ES-I3 (cell line): ENCODE measurements at regions not wholly inside any gene's neighbourhood (a gene's known extent, or its start where the extent isn't known, plus 50 kb on each side); places are given as distances from the start of the nearest gene placed in this dataset.
"Not testable (repeated sequence)": the region's sequence is repeated elsewhere in the genome, so short reads cannot be mapped to it uniquely, and the experiment has no call there.

Source experiments
- H3K36me3 ChIP-seq: 2 replicates; pipeline ENCODE4 v1.6.1; 2013; ENCODE audit warnings: mild to moderate bottlenecking, low read length, control low read depth, moderate library complexity; ENCODE audit not compliant: insufficient read depth
- H3K4me1 ChIP-seq: 2 replicates; pipeline ENCODE4 v1.6.1; 2013; ENCODE audit warnings: mild to moderate bottlenecking, control low read depth, low read length; ENCODE audit not compliant: insufficient read depth
- H3K9ac ChIP-seq: 2 replicates; pipeline ENCODE4 v1.6.1; 2013; ENCODE audit warnings: low read depth, mild to moderate bottlenecking, low read length, moderate library complexity
- H3K9me3 ChIP-seq: 2 replicates; pipeline ENCODE4 v1.6.1; 2013; ENCODE audit warnings: mild to moderate bottlenecking, low read length, moderate library complexity; ENCODE audit not compliant: control insufficient read depth, insufficient read depth

- Histone ChIP-seq H3K9me3 (no peaks in the 10 kb centered on the region; the same call in 1 of the 2 replicates), H3K4me1 (no peaks in the 10 kb centered on the region), H3K36me3 (no peaks in the 10 kb centered on the region), H3K9ac (no peak overlapping the region)
Observed at GRCh38 chrX:66988331-66988730, 349.5 kb upstream of the EDA2R start.

GRCh38 chrX:66961665-66962064 lies 322.8 kb upstream of the EDA2R start:
- Histone ChIP-seq H3K9me3 (no peaks in the 10 kb centered on the region), H3K4me1 (no peaks in the 10 kb centered on the region), H3K9ac (no peak overlapping the region), H3K36me3 (no peaks in the 10 kb centered on the region)

GRCh38 chrX:66931713-66932112 lies 292.8 kb upstream of the EDA2R start:
- H3K9me3 ChIP-seq: no peaks in the 10 kb centered on the region
- no peak overlapping the region for H3K9ac ChIP-seq
- H3K36me3 ChIP-seq: no peaks in the 10 kb centered on the region
- H3K4me1 ChIP-seq: no peaks in the 10 kb centered on the region

- H3K9me3 ChIP-seq, H3K4me1 ChIP-seq, H3K36me3 ChIP-seq: not testable (repeated sequence)
- peak overlapping the region; percentile 56; the same call in 1 of the 2 replicates for H3K9ac ChIP-seq
Observed at GRCh38 chrX:66930516-66930915, 291.6 kb upstream of the EDA2R start.

GRCh38 chrX:66920296-66920695 lies 281.4 kb upstream of the EDA2R start:
- Histone ChIP-seq H3K36me3 (no peaks in the 10 kb centered on the region), H3K9me3 (no peaks in the 10 kb centered on the region), H3K9ac (no peak overlapping the region), H3K4me1 (no peaks in the 10 kb centered on the region)

- Histone ChIP-seq H3K9ac (no peak overlapping the region), H3K4me1 (no peaks in the 10 kb centered on the region), H3K36me3 (no peaks in the 10 kb centered on the region), H3K9me3 (no peaks in the 10 kb centered on the region)
Observed at GRCh38 chrX:66919280-66919832, 280.5 kb upstream of the EDA2R start.

GRCh38 chrX:66918511-66918910 lies 279.6 kb upstream of the EDA2R start:
- Histone ChIP-seq H3K4me1 (no peaks in the 10 kb centered on the region), H3K36me3 (no peaks in the 10 kb centered on the region), H3K9me3 (no peaks in the 10 kb centered on the region), H3K9ac (no peak overlapping the region)

- no peaks in the 10 kb centered on the region for H3K36me3 ChIP-seq
- H3K9me3 ChIP-seq: no peaks in the 10 kb centered on the region
- no peaks in the 10 kb centered on the region for H3K4me1 ChIP-seq
- no peak overlapping the region for H3K9ac ChIP-seq
Observed at GRCh38 chrX:66915893-66916292, 277.0 kb upstream of the EDA2R start.

GRCh38 chrX:66914080-66914479 lies 275.2 kb upstream of the EDA2R start:
- Histone ChIP-seq H3K9ac (no peak overlapping the region), H3K9me3 (no peaks in the 10 kb centered on the region), H3K4me1 (no peaks in the 10 kb centered on the region), H3K36me3 (no peaks in the 10 kb centered on the region)

- H3K36me3 ChIP-seq: no peaks in the 10 kb centered on the region
- no peak overlapping the region for H3K9ac ChIP-seq
- no peaks in the 10 kb centered on the region for H3K9me3 ChIP-seq
- H3K4me1 ChIP-seq: no peaks in the 10 kb centered on the region
Observed at GRCh38 chrX:66912417-66912816, 273.5 kb upstream of the EDA2R start.

GRCh38 chrX:66902081-66902480 lies 263.2 kb upstream of the EDA2R start:
- H3K9ac ChIP-seq: no peak overlapping the region
- H3K9me3 ChIP-seq: no peaks in the 10 kb centered on the region
- H3K36me3 ChIP-seq: no peaks in the 10 kb centered on the region
- H3K4me1 ChIP-seq: no peaks in the 10 kb centered on the region

- Histone ChIP-seq H3K9me3 (no peaks in the 10 kb centered on the region), H3K36me3 (no peaks in the 10 kb centered on the region), H3K4me1 (no peaks in the 10 kb centered on the region), H3K9ac (no peak overlapping the region)
Observed at GRCh38 chrX:66900886-66901285, 262.0 kb upstream of the EDA2R start.

- no peaks in the 10 kb centered on the region; the same call in 1 of the 2 replicates for H3K9me3 ChIP-seq
- no peak overlapping the region for H3K9ac ChIP-seq
- no peaks in the 10 kb centered on the region for H3K4me1 ChIP-seq
- H3K36me3 ChIP-seq: no peaks in the 10 kb centered on the region
Observed at GRCh38 chrX:66892004-66892403, 253.1 kb upstream of the EDA2R start.

GRCh38 chrX:66889418-66889817 lies 250.5 kb upstream of the EDA2R start:
- Histone ChIP-seq H3K9me3 (no peaks in the 10 kb centered on the region; the same call in 1 of the 2 replicates), H3K36me3 (no peaks in the 10 kb centered on the region), H3K4me1 (no peaks in the 10 kb centered on the region), H3K9ac (no peak overlapping the region)

- H3K4me1 ChIP-seq: no peaks in the 10 kb centered on the region
- no peak overlapping the region for H3K9ac ChIP-seq
- H3K9me3 ChIP-seq: no peaks in the 10 kb centered on the region
- H3K36me3 ChIP-seq: no peaks in the 10 kb centered on the region
Observed at GRCh38 chrX:66882101-66882500, 243.2 kb upstream of the EDA2R start.

GRCh38 chrX:66876776-66877175 lies 237.9 kb upstream of the EDA2R start:
- H3K9ac ChIP-seq: no peak overlapping the region
- no peaks in the 10 kb centered on the region for H3K9me3 ChIP-seq
- H3K36me3 ChIP-seq: no peaks in the 10 kb centered on the region
- no peaks in the 10 kb centered on the region for H3K4me1 ChIP-seq
